Skeletal muscle satellite cell (primary cell): ENCODE measurements at regions not wholly inside any gene's neighbourhood (a gene's known extent, or its start where the extent isn't known, plus 50 kb on each side); places are given as distances from the start of the nearest gene placed in this dataset.

Source experiments
- H3K27me3 ChIP-seq: 2 replicates; pipeline ENCODE4 v1.7.0; 2013; ENCODE audit warnings: low read length; ENCODE audit not compliant: control insufficient read depth, insufficient read depth
- H3K36me3 ChIP-seq: 2 replicates; pipeline ENCODE4 v1.7.0; 2013; ENCODE audit warnings: mild to moderate bottlenecking, control low read depth, low read length; ENCODE audit not compliant: insufficient read depth
- H3K4me1 ChIP-seq: 2 replicates; pipeline ENCODE4 v1.7.0; 2013; ENCODE audit warnings: low read length; ENCODE audit not compliant: control insufficient read depth, insufficient read depth
- H3K4me2 ChIP-seq: 2 replicates; pipeline ENCODE4 v1.7.0; 2013; ENCODE audit warnings: mild to moderate bottlenecking, low read length
- H3K4me3 ChIP-seq: 2 replicates; pipeline ENCODE4 v1.7.0; 2013; ENCODE audit warnings: low read length
- H3K9ac ChIP-seq: 2 replicates; pipeline ENCODE4 v1.7.0; 2013; ENCODE audit warnings: mild to moderate bottlenecking, low read depth, low read length, moderate library complexity
- H3K9me3 ChIP-seq: replicated peaks from 2 replicates; pipeline ENCODE4 v1.7.0; 2013; ENCODE audit warnings: mild to moderate bottlenecking, control low read depth, low read length

GRCh38 chr1:168396508-168396907, 115.8 kb downstream of the TBX19 start:
- Histone ChIP-seq H3K9me3 (no peaks in the 10 kb centered on the region), H3K27me3 (peaks cover 16% of the 10 kb centered on the region), H3K4me3 (no peak overlapping the region), H3K4me1 (no peaks in the 10 kb centered on the region), H3K36me3 (no peaks in the 10 kb centered on the region), H3K9ac (no peak overlapping the region), H3K4me2 (no peak overlapping the region)

- Histone ChIP-seq H3K9me3 (no peaks in the 10 kb centered on the region), H3K36me3 (no peaks in the 10 kb centered on the region), H3K4me1 (no peaks in the 10 kb centered on the region), H3K9ac (no peak overlapping the region), H3K27me3 (peaks cover 19% of the 10 kb centered on the region), H3K4me3 (no peak overlapping the region), H3K4me2 (no peak overlapping the region)
Measured at GRCh38 chr1:168394858-168395257, 114.2 kb downstream of the TBX19 start.

DNA sequence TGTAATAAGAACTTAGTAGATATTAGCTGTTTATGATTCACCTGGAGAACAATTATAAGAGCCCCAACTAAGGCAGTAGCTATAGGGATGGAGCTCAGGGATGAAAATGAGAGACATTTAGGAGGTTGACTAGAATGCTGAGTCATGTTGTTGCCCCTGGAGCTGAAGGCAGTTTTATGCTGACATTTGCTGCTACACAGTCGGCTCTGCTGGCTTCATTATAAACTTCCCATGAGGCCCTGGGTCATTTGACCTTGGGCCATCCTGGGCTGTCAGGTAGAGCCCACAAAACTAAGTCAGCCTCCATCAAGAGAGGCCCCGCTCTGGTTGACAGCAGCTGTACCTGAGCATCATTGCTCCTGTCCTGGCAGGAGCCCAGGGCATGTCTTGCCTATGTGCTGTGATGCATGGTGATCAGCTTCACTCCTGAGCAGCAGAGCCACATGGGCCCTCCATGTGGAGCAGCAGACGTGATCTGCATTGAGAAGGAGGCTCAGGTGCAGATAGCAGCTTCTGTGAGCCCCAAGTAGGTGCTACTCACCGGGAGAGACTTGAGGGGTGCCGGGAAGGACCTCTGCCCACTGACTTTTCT, 112.4 kb downstream of the TBX19 start:
- peaks cover 26% of the 10 kb centered on the region for H3K27me3 ChIP-seq
- H3K4me2 ChIP-seq = no peak overlapping the region
- no peak overlapping the region for H3K9ac ChIP-seq
- H3K9me3 ChIP-seq = no peaks in the 10 kb centered on the region
- no peak overlapping the region for H3K4me3 ChIP-seq
- no peaks in the 10 kb centered on the region for H3K36me3 ChIP-seq
- no peaks in the 10 kb centered on the region for H3K4me1 ChIP-seq

DNA sequence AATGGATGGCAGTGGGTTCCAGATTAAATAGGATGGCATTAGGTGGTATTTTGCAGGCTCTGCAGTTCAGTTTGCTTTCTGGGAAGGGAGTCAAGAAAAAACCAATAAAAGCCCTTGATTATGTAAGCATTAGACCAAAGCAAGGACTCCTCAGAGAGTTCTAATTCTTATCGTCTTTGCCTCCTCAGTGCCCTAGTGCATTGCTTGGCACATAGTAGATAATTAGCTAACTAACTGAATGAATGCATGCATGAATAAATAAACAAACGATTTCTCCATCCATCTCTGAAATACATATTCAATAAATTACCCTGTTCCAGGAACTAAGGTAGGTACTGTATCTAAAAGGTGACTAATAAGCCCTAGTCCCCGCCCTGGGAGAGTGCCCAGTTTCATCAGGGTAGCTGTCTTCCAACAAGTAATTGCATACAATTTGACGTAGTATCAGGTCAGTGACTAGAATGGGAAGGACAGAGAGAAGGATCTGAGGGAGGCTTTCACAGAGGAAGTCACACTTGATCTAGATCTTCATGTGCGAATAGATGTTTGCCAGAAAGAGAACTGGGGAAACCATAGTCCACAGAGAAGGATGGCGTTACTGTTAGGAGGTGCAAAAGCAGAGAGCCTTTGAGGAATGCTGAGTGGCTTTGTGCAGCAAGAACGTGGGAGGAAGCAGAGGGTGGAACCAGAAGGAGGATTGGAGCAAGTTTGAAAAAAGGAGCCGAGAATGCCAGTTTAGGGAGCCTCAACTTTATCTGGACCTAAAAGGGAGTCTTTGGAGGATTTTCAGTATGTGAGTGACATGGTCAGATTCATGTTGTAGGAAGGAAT, 111.4 kb downstream of the TBX19 start:
- H3K4me3 ChIP-seq = no peak overlapping the region
- H3K36me3 ChIP-seq = no peaks in the 10 kb centered on the region
- H3K4me1 ChIP-seq = no peaks in the 10 kb centered on the region
- H3K4me2 ChIP-seq = no peak overlapping the region
- no peaks in the 10 kb centered on the region for H3K9me3 ChIP-seq
- H3K9ac ChIP-seq = no peak overlapping the region
- peaks cover 35% of the 10 kb centered on the region for H3K27me3 ChIP-seq

DNA sequence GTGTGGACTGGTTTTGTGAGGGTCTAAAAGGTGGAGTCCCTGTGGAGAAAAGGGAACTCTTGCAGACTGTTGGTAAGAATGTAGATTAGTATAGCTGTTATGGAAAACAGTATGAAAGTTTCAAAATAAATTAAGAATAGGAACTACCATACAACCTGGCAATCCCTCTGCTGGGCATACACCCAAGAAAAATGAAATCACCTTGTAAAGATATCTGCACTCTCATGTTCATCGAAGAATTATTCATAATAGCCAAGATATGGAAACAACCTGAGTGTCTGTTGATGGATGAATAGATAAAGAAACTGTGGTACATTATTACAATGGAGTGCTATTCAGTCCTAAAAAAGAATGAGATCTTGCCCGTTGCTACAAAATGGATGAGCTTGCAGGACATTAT, 109.6 kb downstream of the TBX19 start:
- Histone ChIP-seq H3K27me3 (peaks cover 40% of the 10 kb centered on the region), H3K4me2 (no peak overlapping the region), H3K9ac (no peak overlapping the region), H3K9me3 (no peaks in the 10 kb centered on the region), H3K4me3 (no peak overlapping the region), H3K36me3 (no peaks in the 10 kb centered on the region), H3K4me1 (no peaks in the 10 kb centered on the region)

DNA sequence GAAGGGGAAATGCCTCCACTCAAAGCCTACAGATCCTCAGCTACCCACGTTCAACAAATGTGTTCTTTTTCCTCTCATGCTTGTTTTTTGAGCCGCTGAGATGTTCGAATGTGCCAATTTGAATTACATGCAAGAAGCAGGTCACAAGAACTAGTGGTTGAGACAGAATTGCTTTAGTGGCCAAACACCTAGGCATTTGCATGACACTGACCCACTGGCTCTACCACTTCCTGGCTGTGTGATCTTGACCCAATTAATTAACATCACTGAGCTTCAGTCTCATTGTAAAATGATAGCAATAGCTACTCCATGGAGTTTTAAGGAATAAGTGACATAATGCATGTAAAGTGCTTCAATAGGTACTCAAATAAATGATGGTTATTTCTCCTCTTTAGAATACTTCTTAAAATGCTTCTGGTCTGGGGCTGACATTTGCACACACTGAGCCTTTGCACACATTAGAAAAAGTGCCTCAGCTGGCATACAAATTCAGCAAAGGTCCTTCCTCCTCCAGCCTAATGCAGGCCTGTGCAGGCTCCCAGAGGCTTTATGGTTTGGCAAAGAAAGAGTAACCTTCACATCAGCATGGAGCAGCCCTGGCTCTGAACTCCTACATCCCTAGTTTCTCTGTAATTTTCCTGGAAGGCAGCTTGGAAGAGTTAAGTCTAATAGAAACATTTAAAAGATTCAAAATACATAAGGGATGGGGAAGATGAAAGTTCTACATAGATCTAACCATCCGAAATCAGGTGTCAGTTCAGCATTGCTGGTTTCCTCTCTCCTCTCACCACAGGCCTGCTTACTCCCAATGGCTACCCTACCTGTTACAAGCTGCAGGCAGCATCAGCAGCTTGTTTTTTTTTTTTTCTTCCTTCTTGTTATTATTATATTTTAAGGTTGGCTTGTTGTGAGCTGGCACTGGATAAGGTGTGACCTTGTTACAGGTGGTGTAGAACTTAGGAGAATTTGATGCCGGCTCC, 107.4 kb downstream of the TBX19 start:
- no peak overlapping the region for H3K9ac ChIP-seq
- H3K36me3 ChIP-seq = no peaks in the 10 kb centered on the region
- no peaks in the 10 kb centered on the region for H3K4me1 ChIP-seq
- no peak overlapping the region for H3K4me2 ChIP-seq
- H3K27me3 ChIP-seq = peaks cover 34% of the 10 kb centered on the region
- H3K9me3 ChIP-seq = no peaks in the 10 kb centered on the region
- H3K4me3 ChIP-seq = no peak overlapping the region

DNA sequence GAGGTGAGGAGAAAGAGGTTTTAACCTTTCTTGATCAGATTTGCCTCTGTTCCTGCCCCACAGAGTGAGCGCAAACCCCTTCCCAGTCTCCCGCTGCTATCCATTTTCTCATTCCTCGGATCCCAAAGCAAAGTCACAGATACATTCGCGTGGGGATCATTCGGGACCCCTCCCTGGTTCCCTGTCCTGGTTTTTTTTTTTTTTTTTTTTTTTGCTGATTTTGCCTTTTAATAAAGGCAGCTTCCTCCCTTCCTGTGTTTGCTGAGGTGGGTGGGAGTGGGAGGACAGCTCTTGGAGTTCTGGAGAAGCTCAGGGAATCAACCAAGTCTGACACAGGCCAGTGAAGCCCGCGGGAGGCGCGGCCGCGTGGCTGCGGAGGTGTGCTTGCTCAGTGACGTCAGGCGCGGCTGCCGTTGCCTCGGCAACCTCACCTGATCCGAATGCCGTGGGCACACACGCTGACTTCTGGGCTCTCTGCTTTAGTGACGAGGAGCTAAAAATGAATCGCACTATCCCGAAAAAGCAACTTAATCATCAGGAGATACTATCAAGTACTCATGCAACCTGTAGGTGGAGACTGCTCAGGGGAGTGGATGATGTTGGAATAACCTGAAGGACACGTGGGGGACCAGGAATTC, 106.4 kb downstream of the TBX19 start:
- no peak overlapping the region for H3K4me3 ChIP-seq
- H3K9ac ChIP-seq = no peak overlapping the region
- no peaks in the 10 kb centered on the region for H3K9me3 ChIP-seq
- no peaks in the 10 kb centered on the region for H3K4me1 ChIP-seq
- no peak overlapping the region for H3K4me2 ChIP-seq
- peaks cover 26% of the 10 kb centered on the region for H3K27me3 ChIP-seq
- H3K36me3 ChIP-seq = no peaks in the 10 kb centered on the region

DNA sequence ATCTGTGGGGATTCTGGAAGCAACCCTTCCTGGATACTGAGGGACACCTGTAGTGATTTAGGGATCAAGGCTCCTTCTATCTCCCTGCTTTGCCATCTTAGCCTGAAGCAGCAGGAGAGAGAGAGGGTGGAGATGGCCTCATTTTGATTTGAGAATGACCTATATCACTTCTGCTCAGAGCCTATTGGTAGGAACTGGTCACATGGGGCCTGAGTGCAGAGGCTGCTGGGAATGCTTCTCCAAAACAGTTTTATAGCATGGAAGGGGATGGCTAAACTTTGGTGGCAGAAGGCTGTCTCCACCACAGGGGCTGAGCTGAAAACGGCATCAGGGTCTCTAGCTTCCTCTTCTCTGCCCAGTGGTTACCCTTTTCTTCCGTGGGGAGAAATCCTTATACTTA, 105.8 kb downstream of the TBX19 start:
- no peak overlapping the region for H3K9ac ChIP-seq
- H3K4me1 ChIP-seq = no peaks in the 10 kb centered on the region
- no peak overlapping the region for H3K4me3 ChIP-seq
- H3K4me2 ChIP-seq = no peak overlapping the region
- H3K9me3 ChIP-seq = no peaks in the 10 kb centered on the region
- no peaks in the 10 kb centered on the region for H3K36me3 ChIP-seq
- H3K27me3 ChIP-seq = peaks cover 24% of the 10 kb centered on the region

DNA sequence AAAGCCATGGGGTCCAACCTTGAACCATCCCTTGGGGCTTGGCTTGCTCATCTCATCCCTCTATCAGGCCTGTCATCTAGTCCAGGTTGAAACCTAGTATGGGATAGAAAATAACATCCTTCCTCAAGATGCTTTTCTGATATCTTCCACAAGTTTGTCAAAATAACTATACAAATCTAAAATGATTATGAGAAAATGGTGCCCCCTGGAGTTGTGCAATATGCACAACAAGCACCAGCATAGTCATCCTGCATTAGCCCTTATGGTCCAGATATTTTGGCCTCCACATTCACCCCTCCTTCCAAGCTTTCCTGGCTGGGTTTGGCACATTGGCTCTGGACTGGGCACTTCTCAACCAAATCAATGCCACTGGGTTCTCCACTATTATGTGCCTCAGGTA, 101.2 kb downstream of the TBX19 start:
- Histone ChIP-seq H3K9me3 (no peaks in the 10 kb centered on the region), H3K4me1 (no peaks in the 10 kb centered on the region), H3K9ac (no peak overlapping the region), H3K4me3 (no peak overlapping the region), H3K27me3 (peaks cover 2% of the 10 kb centered on the region), H3K36me3 (no peaks in the 10 kb centered on the region), H3K4me2 (no peak overlapping the region)

DNA sequence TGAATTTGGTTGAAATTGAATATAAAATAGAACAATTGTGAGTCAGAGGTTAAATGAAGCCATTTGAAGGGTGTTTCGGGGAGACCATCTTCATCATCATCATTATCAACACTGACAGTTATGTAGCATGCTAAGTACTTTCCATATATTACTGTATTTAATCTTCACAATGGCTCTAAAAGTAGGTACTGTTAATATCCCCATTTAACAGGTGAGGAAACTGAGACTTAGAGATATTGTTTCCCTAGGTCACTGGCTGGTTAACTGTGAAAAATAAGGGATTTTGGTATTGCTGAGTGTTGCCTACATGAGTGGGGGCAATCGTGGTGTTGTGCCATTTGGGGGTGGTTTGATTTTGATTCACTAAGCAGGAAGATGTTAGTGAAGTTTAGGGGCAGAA, 100.3 kb downstream of the TBX19 start:
- Histone ChIP-seq H3K36me3 (no peaks in the 10 kb centered on the region), H3K27me3 (no peaks in the 10 kb centered on the region), H3K4me2 (no peak overlapping the region), H3K9ac (no peak overlapping the region), H3K4me3 (no peak overlapping the region), H3K4me1 (no peaks in the 10 kb centered on the region), H3K9me3 (no peaks in the 10 kb centered on the region)
